SK-N-SH treated with all-trans-retinoic acid at 6 μM for 48 hours (cell line): ENCODE measurements at regions not wholly inside any gene's neighbourhood (a gene's known extent, or its start where the extent isn't known, plus 50 kb on each side); places are given as distances from the start of the nearest gene placed in this dataset.

Experiments
- ARNTL ChIP-seq: fragments of 450-650 bp; formaldehyde crosslinking; IDR thresholded peaks from 2 replicates; pipeline ENCODE4 v1.5.0; 2020; ENCODE audit warnings: low read depth, mild to moderate bottlenecking, moderate library complexity, borderline replicate concordance
- CREB5 ChIP-seq: fragments of 250-450 bp; sonication (Bioruptor Pico); IDR thresholded peaks from 2 replicates; pipeline ENCODE4 v1.5.1; 2020; ENCODE audit warnings: low read depth, mild to moderate bottlenecking, moderate library complexity
- CSRNP3 ChIP-seq: fragments of 250-450 bp; sonication (Bioruptor Pico); IDR thresholded peaks from 2 replicates; pipeline ENCODE4 v1.5.1; 2021; ENCODE audit warnings: mild to moderate bottlenecking, moderate library complexity
- ESRRG ChIP-seq: fragments of 250-450 bp; sonication (Bioruptor Pico); IDR thresholded peaks from 2 replicates; pipeline ENCODE4 v1.6.1; 2021; ENCODE audit warnings: mild to moderate bottlenecking
- SNAI2 ChIP-seq: fragments of 250-450 bp; sonication (Bioruptor Pico); IDR thresholded peaks from 2 replicates; pipeline ENCODE4 v1.5.0; 2020; ENCODE audit warnings: mild to moderate bottlenecking, moderate library complexity
- ZFP3 ChIP-seq: fragments of 250-450 bp; sonication (Bioruptor Pico); IDR thresholded peaks from 2 replicates; pipeline ENCODE4 v1.5.0; 2020; ENCODE audit warnings: mild to moderate bottlenecking, moderate library complexity
- ZFP30 ChIP-seq: fragments of 450-650 bp; formaldehyde crosslinking; IDR thresholded peaks from 2 replicates; pipeline ENCODE4 v1.5.0; 2022; ENCODE audit warnings: mild to moderate bottlenecking, moderate library complexity

- TF ChIP-seq ARNTL (CRISPR knock-in tag), result no peak
- no peak for TF ChIP-seq ZFP30
- no peak for TF ChIP-seq CREB5 (CRISPR knock-in tag)
- TF ChIP-seq CSRNP3 (CRISPR knock-in tag), result no peak
- TF ChIP-seq SNAI2 (CRISPR knock-in tag), result no peak
- TF ChIP-seq ZFP3 (CRISPR knock-in tag), result no peak
- TF ChIP-seq ESRRG (CRISPR knock-in tag), result no peak
These were observed 363.1 kb upstream of the PLSCR5 start for GRCh38 chr3:146968204-146968651.
